HepG2 (cell line): ENCODE measurements at regions not wholly inside any gene's neighbourhood (a gene's known extent, or its start where the extent isn't known, plus 50 kb on each side); places are given as distances from the start of the nearest gene placed in this dataset.
"Not testable (repeated sequence)": the region's sequence is repeated elsewhere in the genome, so short reads cannot be mapped to it uniquely, and the experiment has no call there.

ENCODE experiments used
- SIN3A ChIP-seq: IDR thresholded peaks from 2 replicates; pipeline ENCODE4 v1.6.1; 2011; ENCODE audit warnings: low read depth, mild to moderate bottlenecking, control low read depth, low read length, borderline replicate concordance
- SUZ12 ChIP-seq: fragments of 150-350 bp; IDR thresholded peaks from 2 replicates; pipeline ENCODE4 v1.6.1; 2014; ENCODE audit warnings: low read depth, low read length
- ZNF18 ChIP-seq: sonication (generic); formaldehyde crosslinking; IDR thresholded peaks from 2 replicates; pipeline ENCODE4 v1.8.0; 2022; ENCODE audit warnings: mild to moderate bottlenecking, missing genetic modification reagents; ENCODE audit not compliant: insufficient replicate concordance
- ZNF446 ChIP-seq: sonication (generic); formaldehyde crosslinking; IDR thresholded peaks from 2 replicates; pipeline ENCODE4 v1.5.0; 2020; ENCODE audit warnings: mild to moderate bottlenecking, missing genetic modification reagents

DNA sequence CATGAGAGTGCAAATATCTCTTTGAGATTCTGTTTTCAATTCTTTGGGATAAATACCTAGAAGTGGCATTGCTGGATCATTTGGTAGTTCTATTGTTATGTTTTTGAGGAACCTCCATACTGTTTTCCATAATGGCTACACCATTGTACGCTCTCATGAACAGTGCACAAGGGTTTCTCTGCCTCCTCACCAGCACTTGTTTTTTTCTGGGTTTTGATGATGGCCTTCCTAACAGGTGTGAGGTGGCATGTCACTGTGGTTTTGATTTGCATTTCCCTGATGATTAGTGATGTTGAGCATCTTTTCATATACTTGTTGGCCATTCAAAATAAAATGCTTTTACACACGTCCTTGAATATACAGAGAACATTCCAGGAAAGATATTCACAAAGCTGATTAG, 96.2 kb downstream of the CDRT15L2 start:
- not testable (repeated sequence) for TF ChIP-seq SUZ12; ZNF446 (CRISPR knock-in tag); ZNF18; SIN3A
